A204.1 (cell line): ENCODE measurements at regions not wholly inside any gene's neighbourhood (a gene's known extent, or its start where the extent isn't known, plus 50 kb on each side); places are given as distances from the start of the nearest gene placed in this dataset.

Experiments
- FAIRE-seq: peaks from 2 replicates; lab custom pipeline; 2012; peaks lifted over from hg19 to GRCh38; lab: Jason Lieb, UNC

DNA sequence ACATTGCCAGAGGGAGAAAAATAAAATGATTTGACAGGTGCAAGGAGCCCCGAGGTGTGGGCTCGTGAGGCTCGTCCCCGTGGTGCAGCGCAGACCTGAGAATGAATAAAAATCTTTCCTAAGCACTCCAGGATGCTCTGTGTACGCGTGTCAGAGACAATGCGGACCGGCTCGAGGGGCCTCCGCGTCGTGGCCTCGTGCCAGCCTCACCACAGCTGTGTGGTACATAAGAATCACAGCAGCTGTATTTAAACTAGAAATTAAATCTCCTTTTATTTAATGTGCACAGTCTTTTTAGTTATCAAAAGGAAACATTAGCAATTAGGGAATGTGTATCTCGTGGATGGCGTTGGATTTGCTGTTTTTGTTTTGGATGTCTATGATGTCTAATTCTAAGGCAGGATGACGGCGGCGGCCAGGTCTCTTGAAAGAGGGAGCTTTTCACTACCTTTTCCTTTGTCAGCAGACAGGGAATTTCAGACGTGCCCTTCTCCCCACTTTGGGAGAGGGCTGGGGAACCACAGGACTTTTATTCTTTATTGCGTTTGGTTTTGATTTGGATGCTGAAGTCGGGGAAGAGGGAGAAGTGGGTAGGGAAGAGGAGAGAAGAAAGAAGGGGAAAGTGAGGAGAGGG lies 365.3 kb upstream of the SHH start:
- FAIRE-seq: no peak

DNA sequence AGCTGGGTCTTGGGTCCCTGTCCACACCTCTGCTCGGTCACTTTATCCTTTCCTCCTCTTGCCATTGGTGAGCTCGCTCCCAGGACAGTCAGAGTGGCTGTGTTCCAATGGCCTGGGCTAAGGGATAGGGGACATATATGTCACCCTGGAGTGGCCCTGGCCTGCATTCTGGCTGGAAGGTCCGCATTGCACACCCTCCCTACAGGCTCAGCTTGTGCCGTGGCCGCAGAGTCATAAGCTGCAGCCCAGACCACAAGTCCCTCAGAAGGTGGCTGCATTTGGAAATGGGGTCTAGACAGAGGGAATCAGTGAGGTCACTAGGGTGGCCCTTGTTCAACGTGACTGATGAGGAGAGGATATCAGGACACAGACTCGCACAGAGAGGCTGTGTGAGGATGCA lies 363.8 kb upstream of the SHH start:
- FAIRE-seq: no peak

DNA sequence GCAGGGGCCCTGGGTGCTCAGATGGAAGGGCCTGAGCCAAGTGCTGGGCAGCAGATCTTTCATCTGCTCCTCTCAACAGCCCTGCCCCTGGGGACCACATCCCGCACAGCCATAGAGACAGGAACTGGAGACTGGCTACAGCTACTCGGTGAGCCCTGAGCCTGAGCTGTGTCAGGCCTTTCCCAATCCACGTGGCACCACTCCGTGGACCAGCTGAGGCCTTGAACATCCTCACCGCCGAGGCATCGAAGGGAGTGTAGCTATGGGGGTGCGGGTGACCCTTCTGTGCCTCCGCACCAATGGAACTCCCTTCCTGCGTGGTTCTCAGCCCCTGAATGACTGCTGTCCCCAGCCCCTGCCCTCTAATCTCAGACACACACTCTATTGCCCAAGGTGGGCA lies 362.7 kb upstream of the SHH start:
- no peak for FAIRE-seq

DNA sequence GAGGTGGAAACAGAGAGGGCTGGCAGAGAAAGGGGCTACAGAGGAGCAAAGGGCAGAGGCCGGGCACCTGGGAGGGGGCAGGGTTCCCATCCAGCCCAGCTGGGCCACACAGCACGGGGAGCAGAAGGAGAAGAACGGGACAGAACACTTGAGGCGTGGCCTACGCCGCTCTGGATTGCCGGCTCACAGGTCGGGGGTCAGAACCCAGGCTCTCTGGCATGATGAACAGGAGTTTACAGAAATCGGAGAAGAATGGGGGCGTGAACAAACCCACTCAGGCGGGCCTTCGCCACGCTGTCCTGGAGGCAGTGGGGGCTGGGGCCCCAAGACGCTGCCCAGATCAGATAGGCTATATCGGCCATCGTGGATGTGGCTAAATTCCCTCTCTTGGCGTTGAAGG lies 362.2 kb upstream of the SHH start:
- FAIRE-seq: no peak

DNA sequence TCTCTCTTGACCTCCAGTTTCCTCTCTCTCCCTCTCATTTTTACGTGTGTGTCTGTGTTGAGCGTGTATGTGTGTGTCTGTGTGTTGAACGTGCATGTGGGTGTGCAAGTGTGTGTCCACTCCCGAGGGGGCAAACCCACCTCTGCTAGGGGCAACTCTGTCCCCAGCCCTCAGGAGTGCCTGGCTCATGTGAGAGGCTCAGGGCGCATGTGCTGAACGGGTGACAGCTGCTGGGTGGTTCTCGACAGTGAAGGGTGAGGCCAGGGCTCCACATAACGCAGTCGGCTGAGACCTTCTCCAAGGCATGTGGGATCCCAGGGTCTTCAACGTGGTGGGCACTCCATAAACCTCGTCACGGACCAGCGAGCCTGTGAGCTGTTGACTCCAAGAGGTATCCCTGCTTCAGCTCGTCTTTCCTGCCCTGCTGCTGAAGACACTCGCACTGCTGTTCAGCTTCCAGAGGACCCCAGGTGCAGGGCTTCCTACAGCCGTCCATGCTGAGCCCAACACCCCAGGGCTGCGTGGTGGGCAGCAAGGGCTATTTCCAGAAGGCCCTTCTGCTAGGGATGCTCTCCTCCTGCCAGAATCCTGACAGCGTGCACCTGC lies 361.6 kb upstream of the SHH start:
- no peak for FAIRE-seq

DNA sequence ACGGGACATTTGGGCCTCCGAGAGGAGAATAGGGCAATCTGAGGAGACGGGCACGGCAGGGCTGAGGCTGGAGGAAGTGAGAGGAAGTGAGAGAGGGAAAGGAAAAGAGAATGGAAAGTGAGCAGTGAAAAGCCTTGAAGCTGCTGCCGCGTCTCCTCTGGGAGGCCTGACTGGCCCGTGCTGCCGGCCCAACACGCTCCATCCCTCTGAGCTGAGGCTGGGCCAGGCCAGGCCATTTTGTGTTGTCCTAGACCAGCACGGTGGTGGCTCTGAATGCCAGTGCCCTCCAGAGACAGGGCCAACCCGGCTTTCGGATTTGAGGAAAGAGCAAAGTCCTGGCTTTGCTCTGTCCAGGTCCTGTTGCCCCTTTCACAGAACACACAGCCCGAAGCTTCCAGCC lies 361.1 kb upstream of the SHH start:
- FAIRE-seq: no peak

DNA sequence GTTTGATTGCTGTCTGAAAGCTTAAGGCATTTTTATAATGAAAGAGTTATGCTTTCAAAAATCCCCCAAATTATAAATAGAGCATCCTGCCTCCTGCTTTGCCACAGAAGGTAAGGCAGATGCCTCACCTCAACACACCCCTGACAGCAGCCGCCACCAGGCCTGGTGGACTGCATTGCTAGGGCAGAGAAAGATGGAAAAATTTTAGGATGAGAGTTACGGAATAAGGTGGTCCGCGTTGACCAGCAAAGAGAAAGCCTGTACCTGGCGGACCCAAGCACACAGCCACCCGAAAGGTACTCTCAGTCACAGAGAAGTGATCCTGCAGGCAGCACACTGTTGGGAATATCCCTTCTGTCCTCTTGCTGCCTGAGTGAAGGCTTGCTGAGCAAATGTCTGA lies 360.4 kb upstream of the SHH start:
- FAIRE-seq: no peak

DNA sequence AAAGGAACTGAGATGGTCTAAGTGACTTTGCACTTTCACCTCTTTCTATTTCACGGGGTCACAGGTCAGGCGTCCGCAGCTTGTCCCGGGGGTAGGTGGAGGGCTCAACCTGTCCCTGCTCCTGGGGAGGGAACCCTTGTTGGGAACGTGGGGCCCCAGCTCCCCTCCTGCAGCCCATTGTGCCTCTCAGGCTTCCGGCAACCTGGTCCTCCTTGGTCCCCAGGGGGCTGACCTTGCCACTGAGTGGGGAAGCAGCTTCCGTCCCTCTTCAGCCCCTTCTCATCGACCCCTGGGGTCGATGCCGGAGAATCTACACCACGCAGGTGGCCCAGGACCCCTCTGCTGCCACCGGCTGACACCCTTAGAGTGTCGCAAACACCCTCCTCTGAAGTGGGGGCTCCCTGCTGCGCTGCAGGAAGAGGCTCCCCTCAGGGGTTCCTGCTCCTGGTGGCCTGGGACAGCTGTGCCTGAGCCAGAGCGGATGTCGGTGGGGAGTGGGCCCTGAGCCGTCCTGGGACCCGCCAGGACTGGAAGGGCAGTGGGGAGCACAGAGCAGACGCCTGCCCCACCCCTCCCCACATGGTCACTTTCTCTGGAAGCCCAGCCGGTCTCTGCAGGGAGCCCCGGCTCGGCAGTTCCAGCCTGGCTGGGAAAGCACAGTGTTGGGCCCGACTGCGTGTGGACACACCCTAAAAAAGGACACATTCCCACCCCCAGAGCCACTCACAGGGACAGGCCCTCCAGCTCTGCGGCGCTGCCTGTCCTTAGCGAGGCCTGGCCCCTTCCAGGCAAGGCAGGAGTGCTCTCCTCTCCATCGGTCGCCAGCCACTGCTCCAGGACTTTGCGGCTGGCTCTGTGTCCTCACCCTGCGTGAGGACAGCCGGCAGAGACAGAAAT lies 357.5 kb upstream of the SHH start:
- FAIRE-seq: no peak

DNA sequence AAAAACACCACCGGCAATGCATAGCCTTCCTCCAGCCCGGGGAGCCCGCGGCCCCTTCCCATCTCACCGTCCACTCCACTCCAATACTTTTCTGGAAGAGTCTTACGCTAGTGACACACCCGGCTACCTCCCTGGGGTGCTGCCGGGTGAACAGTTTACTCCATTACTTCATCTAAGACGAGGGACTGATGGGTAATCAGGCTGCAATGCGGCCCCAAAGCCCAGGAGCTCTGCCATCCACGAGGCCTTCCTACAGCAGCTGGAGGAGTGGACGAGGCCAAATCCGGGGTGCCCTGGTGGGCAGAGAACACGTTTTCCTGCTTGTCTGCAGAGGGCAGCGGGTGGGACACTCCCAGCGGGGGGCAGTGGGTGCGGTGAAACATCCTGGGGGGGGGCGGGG lies 356.2 kb upstream of the SHH start:
- no peak for FAIRE-seq

DNA sequence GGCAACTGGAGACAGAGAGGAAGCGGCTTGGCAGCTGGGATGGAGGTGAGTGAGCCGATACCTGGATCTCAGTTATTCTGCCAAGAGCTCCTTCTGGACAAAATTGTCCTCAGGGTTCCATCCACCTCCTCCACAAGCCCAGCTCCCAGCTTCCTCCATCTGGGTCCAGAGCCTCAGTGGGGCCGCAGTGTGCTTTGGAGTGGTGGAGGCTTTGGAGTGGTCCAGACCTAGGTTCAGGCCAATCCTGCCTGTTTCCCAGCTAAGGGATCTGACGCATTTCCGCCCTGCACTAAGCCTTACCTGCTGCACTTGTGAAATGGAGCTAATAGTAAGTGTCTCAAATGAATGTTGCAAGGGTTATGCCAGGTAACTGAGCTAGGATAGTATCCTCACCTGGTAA lies 355.7 kb upstream of the SHH start:
- no peak for FAIRE-seq

DNA sequence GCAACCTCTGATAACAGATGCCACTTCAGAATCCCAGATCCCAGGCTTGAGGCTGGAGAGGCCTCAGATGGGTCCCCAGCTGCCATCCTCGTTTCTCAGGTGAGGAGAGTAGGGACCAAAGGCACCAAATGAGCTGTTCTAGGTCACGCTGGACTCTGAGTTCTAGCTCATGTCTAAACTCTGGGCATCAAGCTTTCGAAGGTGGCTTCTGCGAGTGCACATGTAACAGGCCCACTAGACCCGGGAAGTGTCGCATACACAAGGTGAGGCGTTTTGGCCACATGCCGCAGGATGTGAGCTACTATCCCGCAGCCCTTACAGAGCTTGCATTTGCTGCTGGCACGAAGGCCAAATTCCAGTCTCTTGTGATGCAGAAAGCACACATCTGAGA lies 355.1 kb upstream of the SHH start:
- no peak for FAIRE-seq

DNA sequence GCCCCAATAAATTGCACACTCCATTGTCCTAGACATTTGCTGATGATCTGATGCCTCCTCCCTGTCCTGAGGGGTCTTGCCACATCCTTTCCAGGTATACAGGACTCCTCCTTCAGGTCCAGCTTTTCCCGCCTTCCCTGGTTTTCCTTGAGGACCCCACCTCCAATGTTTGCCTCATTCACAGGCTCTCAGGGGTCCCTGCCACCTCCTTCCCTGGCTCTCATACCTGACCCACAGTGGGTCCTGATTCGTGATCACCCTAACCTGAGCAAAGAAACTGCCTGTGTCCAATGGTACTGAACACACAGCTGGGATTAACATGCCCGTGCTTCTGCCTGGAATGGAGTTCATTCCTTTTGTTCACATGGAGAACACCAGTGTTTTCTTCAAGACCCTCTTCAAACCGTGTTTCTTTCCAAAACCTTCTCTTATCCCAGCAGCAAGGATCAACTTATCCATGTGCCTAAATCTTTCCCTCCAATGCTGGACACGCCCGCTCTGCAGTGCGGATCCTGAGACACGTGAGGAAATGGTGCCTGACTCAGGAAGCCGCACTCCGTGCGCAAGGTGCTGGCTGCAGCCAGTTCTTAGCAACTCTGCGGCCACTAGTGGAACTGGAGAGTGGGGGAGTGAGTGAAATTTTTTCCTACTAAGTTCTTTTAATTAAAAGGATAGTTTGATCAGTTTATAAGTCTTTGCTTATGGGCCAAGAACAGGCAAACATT lies 354.6 kb upstream of the SHH start:
- no peak for FAIRE-seq

DNA sequence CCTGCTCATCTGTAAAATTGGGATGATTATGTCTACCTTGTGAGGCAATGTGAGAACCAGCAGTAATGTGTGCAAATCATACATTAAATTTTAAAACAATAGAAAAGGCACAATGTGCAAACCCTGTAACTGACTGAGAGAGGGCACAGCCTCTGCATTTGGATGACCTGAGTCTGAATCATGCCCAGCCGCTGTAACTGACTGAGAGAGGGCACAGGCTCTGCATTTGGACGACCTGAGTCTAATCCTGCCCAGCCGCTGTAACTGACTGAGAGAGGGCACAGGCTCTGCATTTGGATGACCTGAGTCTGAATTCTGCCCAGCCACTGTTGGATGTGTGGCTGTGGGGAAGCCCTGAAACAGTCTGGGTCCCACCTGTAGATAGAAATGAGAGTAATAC lies 351.5 kb upstream of the SHH start:
- no peak for FAIRE-seq

DNA sequence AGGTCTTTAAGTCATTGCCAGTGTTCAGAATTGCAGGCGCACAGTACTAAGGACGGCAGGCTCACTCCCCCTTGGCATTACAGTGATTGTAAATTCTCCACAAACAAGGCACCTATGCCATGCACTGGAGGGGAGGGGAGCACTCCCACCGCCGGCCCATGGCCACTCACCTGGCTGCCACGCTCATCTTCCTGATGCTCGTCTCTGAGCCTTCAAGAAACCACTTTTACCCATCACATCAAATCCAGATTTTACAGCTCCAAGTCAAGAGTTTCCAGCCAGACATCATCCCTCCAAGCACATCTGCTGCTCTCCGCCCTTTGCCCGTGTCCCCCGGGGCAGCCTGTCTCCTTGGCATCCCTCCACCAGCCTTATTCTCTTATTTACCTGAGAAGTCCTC lies 350.2 kb upstream of the SHH start:
- no peak for FAIRE-seq

DNA sequence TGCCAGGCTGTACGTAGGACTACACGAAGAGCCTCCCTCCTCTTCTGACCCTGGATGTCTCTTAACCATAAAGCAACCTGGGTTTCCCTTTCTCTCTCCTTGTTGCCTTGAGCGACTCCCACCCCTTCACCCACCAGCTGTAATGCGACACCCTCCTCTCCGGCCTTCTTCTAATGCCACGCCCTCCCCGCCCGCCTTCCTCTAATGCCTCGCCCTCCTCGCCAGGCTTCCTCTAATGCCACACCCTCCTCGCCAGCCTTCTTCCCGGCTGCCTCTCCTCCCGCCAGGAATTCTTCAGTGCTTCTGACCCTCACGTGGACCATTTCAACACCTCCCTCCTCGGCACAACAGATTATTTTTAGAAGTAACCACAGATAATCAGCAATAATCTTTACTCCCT lies 348.5 kb upstream of the SHH start:
- no peak for FAIRE-seq

DNA sequence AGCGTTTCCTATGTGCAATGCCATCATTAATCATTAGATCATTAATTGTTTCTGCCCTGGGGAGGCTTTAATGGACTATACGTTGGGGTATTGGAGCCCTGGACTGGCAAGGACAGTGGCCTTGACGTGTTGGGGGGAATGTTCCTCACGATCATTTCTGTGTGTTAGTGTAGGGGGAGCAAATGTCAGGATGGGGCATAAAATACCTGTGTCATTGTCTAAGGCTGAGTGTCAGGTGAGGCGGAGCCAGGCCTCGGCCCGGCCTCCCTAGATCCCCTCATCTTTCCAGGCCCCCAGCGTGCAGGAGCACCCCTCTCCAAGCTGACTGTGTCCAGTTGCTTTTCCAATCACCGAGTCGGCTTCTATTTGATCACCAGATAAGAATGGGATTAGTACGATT lies 346.4 kb upstream of the SHH start:
- no peak for FAIRE-seq

DNA sequence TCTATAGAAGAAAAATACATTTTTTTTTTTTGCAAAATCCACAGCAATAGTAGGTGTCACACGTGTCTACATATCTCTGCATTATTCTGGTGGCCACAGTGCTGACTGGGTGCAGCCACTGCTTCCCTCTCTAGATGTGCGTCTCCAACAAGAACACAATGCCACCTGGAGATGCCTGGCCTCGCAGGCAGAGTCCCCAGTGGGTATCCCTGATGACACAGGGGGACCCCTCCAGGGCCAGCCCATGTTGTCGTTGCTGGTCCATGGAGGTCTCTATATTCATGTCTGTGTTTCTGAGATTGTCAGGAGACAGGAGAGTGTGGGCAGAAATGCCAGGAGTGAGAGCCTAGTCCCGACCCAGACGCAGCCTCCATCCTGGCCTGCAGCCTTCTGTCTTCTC lies 345.9 kb upstream of the SHH start:
- no peak for FAIRE-seq

DNA sequence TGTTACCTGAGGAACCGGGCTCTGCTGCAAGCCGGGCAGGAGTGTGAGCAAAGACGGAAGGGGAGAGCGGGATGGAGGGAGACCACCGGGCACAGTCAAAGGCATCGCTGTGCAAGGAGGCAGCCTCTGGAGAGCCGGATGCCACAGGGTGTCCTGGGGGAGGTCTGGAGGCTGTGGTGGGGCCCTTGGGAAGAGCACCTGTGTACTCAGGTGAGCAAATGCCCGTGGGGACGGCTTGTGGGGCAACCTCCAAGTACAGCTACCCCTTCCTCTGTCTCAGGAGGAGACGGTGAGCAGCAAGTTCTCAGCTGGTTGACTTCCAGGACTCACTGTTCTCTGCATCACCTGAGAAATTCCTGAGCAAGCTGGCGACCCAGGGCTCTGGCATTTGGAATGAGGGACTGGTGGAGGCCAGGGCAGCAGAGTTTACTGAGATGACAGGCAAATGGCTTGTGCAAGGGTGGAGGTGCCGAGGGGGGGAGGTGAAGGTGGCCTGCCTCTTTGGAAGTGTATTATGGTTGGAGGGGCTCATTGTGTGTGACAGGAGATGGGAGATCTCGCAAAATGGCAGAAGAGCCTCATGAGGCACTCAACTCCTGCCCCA lies 345.2 kb upstream of the SHH start:
- no peak for FAIRE-seq

DNA sequence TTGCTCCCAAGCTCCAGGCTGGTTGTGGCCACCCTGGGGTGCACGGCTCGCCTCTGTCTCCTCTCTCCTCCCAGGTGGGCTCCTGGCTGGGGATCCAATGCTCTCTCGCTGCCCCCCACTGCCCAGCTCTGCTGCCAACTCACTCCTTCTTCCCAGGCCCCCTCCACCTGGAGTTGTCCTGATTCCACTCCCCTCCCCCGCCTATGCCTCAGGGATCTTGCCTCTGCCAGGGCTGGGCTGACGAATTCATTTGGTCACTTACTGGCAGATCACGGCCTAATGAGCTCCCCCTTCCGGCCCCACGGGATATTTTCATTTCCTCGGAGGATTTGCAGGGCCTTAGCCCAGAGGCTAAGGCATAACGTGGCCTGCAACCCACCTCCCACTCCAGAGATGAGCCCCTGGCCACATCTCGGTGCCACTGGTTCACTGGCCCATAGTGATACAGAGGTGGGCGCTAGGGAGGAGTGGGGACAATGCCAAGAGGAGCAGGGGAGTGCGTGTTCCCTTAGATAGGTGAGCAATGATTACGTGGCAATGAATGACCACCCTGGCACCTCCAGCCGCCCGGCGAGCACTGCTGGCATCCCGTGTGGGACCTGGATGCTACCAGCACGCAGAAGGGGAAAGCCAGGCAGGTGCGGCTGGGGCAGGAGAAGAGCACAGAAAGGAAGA lies 344.6 kb upstream of the SHH start:
- no peak for FAIRE-seq

DNA sequence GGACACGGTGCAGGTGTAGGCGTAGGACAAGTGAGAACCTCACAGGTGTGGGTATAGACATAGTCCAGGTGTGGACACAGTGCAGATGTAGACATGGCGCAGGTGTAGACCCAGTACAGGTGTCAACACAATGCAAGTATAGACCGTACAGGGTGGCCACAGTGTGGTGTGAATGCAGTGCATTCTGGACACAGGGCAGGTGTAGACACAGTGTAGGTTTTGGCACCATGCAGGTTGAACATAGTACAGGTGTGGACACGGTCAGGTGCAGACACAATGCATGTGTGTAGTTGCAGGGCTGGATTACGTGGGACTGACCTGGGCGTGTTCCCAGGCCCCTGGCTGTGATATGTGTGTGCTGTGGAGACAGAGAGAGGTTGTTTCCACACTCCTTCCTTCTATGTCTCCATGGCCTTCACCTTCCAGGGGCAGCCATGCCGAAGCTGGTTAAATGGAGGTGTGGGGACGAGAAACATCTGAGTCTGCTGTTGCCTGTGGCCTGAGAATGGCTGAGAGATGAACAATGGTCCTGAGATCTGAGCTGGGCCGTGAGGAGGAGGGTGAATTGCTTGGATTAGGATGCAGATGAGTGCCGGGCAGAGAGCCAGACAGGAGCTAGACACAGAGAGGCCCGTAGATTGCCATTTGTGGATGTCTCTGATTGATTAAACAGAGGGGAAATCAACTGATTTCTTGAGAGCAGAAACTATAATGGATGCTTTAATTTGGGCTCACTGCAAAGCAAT lies 343.9 kb upstream of the SHH start:
- FAIRE-seq: no peak

DNA sequence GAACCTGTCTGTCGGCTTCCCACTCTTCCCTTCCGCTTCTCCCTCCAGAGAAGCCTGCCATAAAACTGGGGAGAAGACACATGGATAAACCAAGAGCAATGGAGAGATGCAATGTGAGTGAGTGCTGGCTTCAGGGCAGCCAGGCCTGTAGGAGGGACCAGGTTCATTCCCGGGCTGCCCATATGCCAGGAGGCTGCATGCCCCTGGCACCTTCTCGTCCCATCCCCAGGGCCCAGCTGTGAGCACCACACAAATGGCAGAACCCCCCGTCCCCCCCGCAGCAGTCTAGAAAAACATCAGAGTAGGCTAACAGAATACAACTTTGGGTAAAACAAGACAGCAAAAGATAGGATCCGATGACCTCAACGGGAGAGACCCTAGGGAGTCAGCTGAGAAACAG lies 341.3 kb upstream of the SHH start:
- no peak for FAIRE-seq
